WTC11 (cell line): ENCODE measurements at regions not wholly inside any gene's neighbourhood (a gene's known extent, or its start where the extent isn't known, plus 50 kb on each side); places are given as distances from the start of the nearest gene placed in this dataset.

Source experiments
- ATAC-seq: fragments of 200-7000 bp; cut with Tn5 transposase; 2 replicates; pipeline ENCODE4 v1.10.0; 2021; ENCODE audit warnings: mild to moderate bottlenecking, moderate library complexity
- CTCF ChIA-PET: fragments of 300-600 bp; sonication (Branson Sonifier 250); formaldehyde crosslinking; loops from one replicate; lab custom pipeline; 2021; ENCODE audit warnings: antibody characterized with exemption; lab: Charles Lee
- POLR2A ChIA-PET: fragments of 350-600 bp; sonication (Branson Sonifier 250); formaldehyde crosslinking; loops from one replicate; lab custom pipeline; 2021; ENCODE audit warnings: antibody characterized with exemption; lab: Charles Lee
- DNase-seq: peaks from one replicate; pipeline ENCODE4 v3.0.0; 2021; ENCODE audit warnings: low spot score
- H3K27ac Mint-ChIP-seq: 2 replicates; pipeline ENCODE4 v1.8.0; 2021; ENCODE audit warnings: mixed read lengths
- H3K27me3 Mint-ChIP-seq: 2 replicates; pipeline ENCODE4 v1.8.0; 2021; ENCODE audit warnings: low read depth, mild to moderate bottlenecking, moderate library complexity, mixed read lengths
- H3K36me3 Mint-ChIP-seq: 2 replicates; pipeline ENCODE4 v1.8.0; 2021; ENCODE audit warnings: mixed read lengths
- H3K4me1 Mint-ChIP-seq: 2 replicates; pipeline ENCODE4 v1.8.0; 2022; ENCODE audit warnings: mixed read lengths
- H3K4me3 Mint-ChIP-seq: 2 replicates; pipeline ENCODE4 v1.8.0; 2021; ENCODE audit warnings: mild to moderate bottlenecking, moderate library complexity, mixed read lengths
- H3K9me3 Mint-ChIP-seq: 2 replicates; pipeline ENCODE4 v1.8.0; 2021; ENCODE audit warnings: mixed read lengths
- ATF1 ChIP-seq: sonication (generic); formaldehyde crosslinking; IDR thresholded peaks from 2 replicates; pipeline ENCODE4 v1.8.1; 2023; ENCODE audit warnings: mild to moderate bottlenecking, moderate library complexity, missing genetic modification reagents
- ATF2 ChIP-seq: sonication (generic); formaldehyde crosslinking; IDR thresholded peaks from 2 replicates; pipeline ENCODE4 v1.8.1; 2022; ENCODE audit warnings: low read depth, missing genetic modification reagents, borderline replicate concordance
- ATF3 ChIP-seq: sonication (generic); formaldehyde crosslinking; conservative IDR thresholded peaks from 2 replicates; pipeline ENCODE4 v1.8.1; 2022; ENCODE audit warnings: mild to moderate bottlenecking, missing genetic modification reagents
- ESRRA ChIP-seq: sonication (generic); formaldehyde crosslinking; IDR thresholded peaks from 2 replicates; pipeline ENCODE4 v1.8.1; 2022; ENCODE audit warnings: mild to moderate bottlenecking, missing genetic modification reagents, borderline replicate concordance
- JAZF1 ChIP-seq: fragments of 250-450 bp; sonication (Bioruptor Pico); IDR thresholded peaks from 2 replicates; pipeline ENCODE4 v1.9.0; 2021; ENCODE audit warnings: moderate library complexity, mild to moderate bottlenecking, inconsistent platforms
- KAT7 ChIP-seq: sonication (generic); formaldehyde crosslinking; IDR thresholded peaks from 2 replicates; pipeline ENCODE4 v1.8.1; 2023; ENCODE audit warnings: missing genetic modification reagents, mild to moderate bottlenecking, borderline replicate concordance
- MXD4 ChIP-seq: fragments of 250-450 bp; sonication (Bioruptor Pico); IDR thresholded peaks from 2 replicates; pipeline ENCODE4 v1.8.0; 2021; ENCODE audit warnings: mild to moderate bottlenecking, moderate library complexity, borderline replicate concordance
- NFATC4 ChIP-seq: fragments of 250-450 bp; sonication (Bioruptor Pico); IDR thresholded peaks from 2 replicates; pipeline ENCODE4 v1.9.0; 2021; ENCODE audit warnings: mild to moderate bottlenecking
- NR2C2 ChIP-seq: sonication (generic); formaldehyde crosslinking; IDR thresholded peaks from 2 replicates; pipeline ENCODE4 v1.8.0; 2022; ENCODE audit warnings: mild to moderate bottlenecking, missing genetic modification reagents
- SMAD3 ChIP-seq: sonication (generic); formaldehyde crosslinking; IDR thresholded peaks from 2 replicates; pipeline ENCODE4 v1.8.0; 2022; ENCODE audit warnings: missing genetic modification reagents, mild to moderate bottlenecking, borderline replicate concordance
- ZBTB21 ChIP-seq: sonication (generic); formaldehyde crosslinking; IDR thresholded peaks from 2 replicates; pipeline ENCODE4 v1.8.1; 2023; ENCODE audit warnings: mild to moderate bottlenecking, missing genetic modification reagents, borderline replicate concordance
- ZNF263 ChIP-seq: sonication (generic); formaldehyde crosslinking; IDR thresholded peaks from 2 replicates; pipeline ENCODE4 v1.8.1; 2022; ENCODE audit warnings: low read depth, mild to moderate bottlenecking, moderate library complexity, missing genetic modification reagents
- ZNF281 ChIP-seq: sonication (generic); formaldehyde crosslinking; IDR thresholded peaks from 2 replicates; pipeline ENCODE4 v1.8.0; 2023; ENCODE audit warnings: mild to moderate bottlenecking, missing genetic modification reagents
- TF ChIP-seq, protein P1 (sequence below): sonication (generic); formaldehyde crosslinking; IDR thresholded peaks from 2 replicates; pipeline ENCODE4 v1.8.1; 2022; ENCODE audit warnings: missing genetic modification reagents, borderline replicate concordance
- TF ChIP-seq, protein P2 (sequence below): sonication (generic); formaldehyde crosslinking; IDR thresholded peaks from 2 replicates; pipeline ENCODE4 v1.8.1; 2022; ENCODE audit warnings: mild to moderate bottlenecking, missing genetic modification reagents, moderate library complexity, borderline replicate concordance
- TF ChIP-seq, protein P3 (sequence below): sonication (generic); formaldehyde crosslinking; IDR thresholded peaks from 2 replicates; pipeline ENCODE4 v1.8.1; 2023; ENCODE audit warnings: mild to moderate bottlenecking, moderate library complexity, missing genetic modification reagents
- TF ChIP-seq, protein P4 (sequence below): fragments of 250-450 bp; sonication (Bioruptor Pico); conservative IDR thresholded peaks from 2 replicates; pipeline ENCODE4 v1.9.0; 2021; ENCODE audit warnings: mild to moderate bottlenecking
- TF ChIP-seq, protein P5 (sequence below): sonication (generic); formaldehyde crosslinking; IDR thresholded peaks from 2 replicates; pipeline ENCODE4 v1.8.1; 2022; ENCODE audit warnings: mild to moderate bottlenecking, moderate library complexity, missing genetic modification reagents

DNA sequence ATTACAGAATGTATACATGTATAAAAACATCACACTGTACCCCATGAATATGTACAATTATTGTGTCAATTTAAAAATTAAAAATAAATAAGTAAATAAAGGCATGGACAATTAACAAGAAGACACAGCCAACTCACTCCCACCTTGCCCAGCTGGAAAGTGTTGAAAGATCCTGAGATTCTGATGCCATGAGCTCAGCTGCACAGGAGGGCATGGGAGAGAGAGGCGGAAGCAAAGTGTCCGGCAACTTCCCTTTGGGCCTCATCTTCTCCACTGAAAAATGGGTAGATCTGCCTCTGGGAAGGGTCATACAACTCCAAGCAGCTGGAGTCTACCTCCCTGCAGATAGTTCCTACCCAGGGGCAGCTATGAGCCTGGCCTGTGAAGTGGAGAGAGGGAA is 277.3 kb downstream of the UACA start:
- CTCF ChIA-PET = no interaction called here
- Mint-ChIP-seq H3K27ac (no peak overlapping the region), H3K36me3 (no peaks in the 10 kb centered on the region), H3K27me3 (no peaks in the 10 kb centered on the region), H3K9me3 (no peaks in the 10 kb centered on the region), H3K4me1 (no peaks in the 10 kb centered on the region), H3K4me3 (no peak overlapping the region)
- no peak for TF ChIP-seq ATF2
- TF ChIP-seq, protein P1, sequence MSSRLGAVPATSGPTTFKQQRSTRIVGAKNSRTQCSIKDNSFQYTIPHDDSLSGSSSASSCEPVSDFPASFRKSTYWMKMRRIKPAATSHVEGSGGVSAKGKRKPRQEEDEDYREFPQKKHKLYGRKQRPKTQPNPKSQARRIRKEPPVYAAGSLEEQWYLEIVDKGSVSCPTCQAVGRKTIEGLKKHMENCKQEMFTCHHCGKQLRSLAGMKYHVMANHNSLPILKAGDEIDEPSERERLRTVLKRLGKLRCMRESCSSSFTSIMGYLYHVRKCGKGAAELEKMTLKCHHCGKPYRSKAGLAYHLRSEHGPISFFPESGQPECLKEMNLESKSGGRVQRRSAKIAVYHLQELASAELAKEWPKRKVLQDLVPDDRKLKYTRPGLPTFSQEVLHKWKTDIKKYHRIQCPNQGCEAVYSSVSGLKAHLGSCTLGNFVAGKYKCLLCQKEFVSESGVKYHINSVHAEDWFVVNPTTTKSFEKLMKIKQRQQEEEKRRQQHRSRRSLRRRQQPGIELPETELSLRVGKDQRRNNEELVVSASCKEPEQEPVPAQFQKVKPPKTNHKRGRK = no peak
- TF ChIP-seq, protein P2, sequence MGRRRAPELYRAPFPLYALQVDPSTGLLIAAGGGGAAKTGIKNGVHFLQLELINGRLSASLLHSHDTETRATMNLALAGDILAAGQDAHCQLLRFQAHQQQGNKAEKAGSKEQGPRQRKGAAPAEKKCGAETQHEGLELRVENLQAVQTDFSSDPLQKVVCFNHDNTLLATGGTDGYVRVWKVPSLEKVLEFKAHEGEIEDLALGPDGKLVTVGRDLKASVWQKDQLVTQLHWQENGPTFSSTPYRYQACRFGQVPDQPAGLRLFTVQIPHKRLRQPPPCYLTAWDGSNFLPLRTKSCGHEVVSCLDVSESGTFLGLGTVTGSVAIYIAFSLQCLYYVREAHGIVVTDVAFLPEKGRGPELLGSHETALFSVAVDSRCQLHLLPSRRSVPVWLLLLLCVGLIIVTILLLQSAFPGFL (CRISPR knock-in tag) = no peak
- no peak for TF ChIP-seq ZNF263
- no peak for TF ChIP-seq NFATC4
- TF ChIP-seq, protein P3, sequence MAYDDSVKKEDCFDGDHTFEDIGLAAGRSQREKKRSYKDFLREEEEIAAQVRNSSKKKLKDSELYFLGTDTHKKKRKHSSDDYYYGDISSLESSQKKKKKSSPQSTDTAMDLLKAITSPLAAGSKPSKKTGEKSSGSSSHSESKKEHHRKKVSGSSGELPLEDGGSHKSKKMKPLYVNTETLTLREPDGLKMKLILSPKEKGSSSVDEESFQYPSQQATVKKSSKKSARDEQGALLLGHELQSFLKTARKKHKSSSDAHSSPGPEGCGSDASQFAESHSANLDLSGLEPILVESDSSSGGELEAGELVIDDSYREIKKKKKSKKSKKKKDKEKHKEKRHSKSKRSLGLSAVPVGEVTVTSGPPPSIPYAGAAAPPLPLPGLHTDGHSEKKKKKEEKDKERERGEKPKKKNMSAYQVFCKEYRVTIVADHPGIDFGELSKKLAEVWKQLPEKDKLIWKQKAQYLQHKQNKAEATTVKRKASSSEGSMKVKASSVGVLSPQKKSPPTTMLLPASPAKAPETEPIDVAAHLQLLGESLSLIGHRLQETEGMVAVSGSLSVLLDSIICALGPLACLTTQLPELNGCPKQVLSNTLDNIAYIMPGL (CRISPR knock-in tag) = no peak
- no peak for TF ChIP-seq ATF1 (CRISPR knock-in tag)
- no peak for TF ChIP-seq ZNF281
- TF ChIP-seq, protein P4, sequence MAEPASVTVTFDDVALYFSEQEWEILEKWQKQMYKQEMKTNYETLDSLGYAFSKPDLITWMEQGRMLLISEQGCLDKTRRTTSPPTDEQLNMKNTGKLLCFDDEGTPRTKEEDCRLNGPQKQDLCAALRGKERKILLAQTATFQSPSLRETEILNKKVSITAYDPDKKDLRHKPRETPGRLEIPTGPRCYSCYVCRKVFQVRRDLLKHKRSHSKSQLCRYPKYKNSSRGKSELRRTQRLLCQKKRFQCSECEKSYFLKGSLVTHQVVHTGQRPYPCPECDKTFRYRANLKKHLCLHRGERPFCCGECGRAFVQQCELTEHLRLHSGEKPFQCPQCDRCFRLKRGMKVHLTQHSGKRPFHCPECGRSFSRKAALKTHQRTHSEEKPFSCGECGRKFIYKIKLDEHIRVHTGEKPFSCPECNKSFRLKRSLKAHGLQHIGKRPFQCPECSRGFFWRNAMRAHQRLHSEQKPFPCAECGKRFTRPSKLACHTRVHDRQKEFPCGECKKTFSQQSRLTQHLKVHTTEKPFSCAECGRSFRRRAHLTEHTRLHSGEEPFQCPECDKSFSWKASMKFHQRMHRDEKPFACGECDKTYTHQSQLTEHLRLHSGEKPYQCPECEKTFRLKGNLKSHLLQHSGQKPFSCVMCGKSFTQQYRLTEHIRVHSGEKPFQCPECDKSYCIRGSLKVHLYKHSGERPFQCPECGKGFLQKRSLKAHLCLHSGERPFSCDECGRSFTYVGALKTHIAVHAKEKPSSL (CRISPR knock-in tag) = no peak
- no peak for TF ChIP-seq MXD4
- no peak for TF ChIP-seq ESRRA
- no peak for TF ChIP-seq KAT7 (CRISPR knock-in tag)
- no peak for TF ChIP-seq JAZF1 (CRISPR knock-in tag)
- no peak for TF ChIP-seq ATF3 (CRISPR knock-in tag)
- POLR2A ChIA-PET = no interaction called here
- ATAC-seq (no peak), DNase-seq (no peak)

- CTCF ChIA-PET = no interaction called here
- Mint-ChIP-seq H3K4me1 (no peaks in the 10 kb centered on the region), H3K27ac (no peak overlapping the region), H3K36me3 (no peaks in the 10 kb centered on the region), H3K9me3 (no peaks in the 10 kb centered on the region), H3K27me3 (no peaks in the 10 kb centered on the region), H3K4me3 (no peak overlapping the region)
- DNase-seq (no peak), ATAC-seq (no peak)
- POLR2A ChIA-PET = no interaction called here
- TF ChIP-seq NR2C2 (no peak), SMAD3 (no peak), ZBTB21 (CRISPR knock-in tag) (no peak)
- TF ChIP-seq, protein P2 (CRISPR knock-in tag) = no peak
- TF ChIP-seq, protein P5, sequence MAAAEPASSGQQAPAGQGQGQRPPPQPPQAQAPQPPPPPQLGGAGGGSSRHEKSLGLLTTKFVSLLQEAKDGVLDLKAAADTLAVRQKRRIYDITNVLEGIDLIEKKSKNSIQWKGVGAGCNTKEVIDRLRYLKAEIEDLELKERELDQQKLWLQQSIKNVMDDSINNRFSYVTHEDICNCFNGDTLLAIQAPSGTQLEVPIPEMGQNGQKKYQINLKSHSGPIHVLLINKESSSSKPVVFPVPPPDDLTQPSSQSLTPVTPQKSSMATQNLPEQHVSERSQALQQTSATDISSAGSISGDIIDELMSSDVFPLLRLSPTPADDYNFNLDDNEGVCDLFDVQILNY (CRISPR knock-in tag) = no peak
- TF ChIP-seq, protein P1 = no peak
Observed at GRCh38 chr15:70484993-70485392, 278.4 kb downstream of the UACA start.
